Iris pigment epithelial cell (primary cell): ENCODE measurements at regions not wholly inside any gene's neighbourhood (a gene's known extent, or its start where the extent isn't known, plus 50 kb on each side); places are given as distances from the start of the nearest gene placed in this dataset.
A peak's percentile ranks its signal among the peaks of the same experiment; 100 is the strongest.

Source experiments
- DNase-seq: peaks from one replicate; pipeline ENCODE4 v3.0.0-alpha.2; 2011; ENCODE audit warnings: low read depth

DNA sequence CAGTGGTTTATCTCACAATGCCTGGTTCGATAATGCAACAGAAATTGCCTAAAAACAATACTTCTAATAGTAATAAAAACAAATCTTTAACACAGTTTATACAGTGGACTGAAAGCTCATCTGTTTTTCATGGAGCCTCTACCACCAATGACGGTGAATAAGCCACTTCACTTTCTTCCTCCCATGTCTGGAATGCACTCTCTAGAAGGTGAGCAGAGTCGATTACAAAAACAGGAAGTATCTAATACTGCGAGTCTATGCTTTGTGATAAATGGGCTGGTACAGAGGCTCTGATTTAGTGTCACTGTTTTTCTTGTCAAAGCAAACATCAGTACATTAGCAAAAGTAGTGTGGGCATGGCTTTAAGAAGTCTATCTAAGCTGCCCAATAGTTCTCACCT, 1348.6 kb upstream of the SLC10A2 start:
- DNase-seq: peak; percentile 3

- DNase-seq: no peak
Measured at GRCh38 chr13:104414181-104414580, 1348.0 kb upstream of the SLC10A2 start.

DNA sequence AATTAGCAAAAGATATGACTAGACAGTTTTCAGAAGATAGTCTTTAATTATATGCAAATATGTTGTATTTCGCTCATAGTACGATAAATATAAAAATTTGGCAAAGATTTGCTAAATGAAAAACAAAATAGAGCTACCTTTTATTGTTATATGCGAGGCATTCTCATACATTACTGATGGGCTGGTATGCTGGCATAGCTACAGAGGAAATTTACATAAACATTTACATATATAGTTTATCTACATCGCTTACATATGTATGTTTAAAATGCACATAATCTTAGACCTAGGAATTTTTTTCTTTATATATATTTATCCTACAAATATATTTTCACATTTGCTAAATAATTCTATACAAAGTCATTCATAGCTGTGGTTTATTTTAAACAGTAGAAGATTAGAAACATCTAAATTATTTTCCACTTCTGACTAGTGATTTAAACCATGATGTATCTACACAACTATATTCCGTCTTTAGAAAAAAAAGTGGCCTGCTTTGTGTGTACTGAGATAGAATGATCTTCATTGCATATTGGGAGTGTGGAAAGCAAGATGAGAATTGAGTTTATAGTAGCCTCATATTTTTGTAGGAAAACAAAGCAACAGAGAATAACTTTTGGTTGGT, 1345.0 kb upstream of the SLC10A2 start:
- DNase-seq: peak; percentile 8

DNA sequence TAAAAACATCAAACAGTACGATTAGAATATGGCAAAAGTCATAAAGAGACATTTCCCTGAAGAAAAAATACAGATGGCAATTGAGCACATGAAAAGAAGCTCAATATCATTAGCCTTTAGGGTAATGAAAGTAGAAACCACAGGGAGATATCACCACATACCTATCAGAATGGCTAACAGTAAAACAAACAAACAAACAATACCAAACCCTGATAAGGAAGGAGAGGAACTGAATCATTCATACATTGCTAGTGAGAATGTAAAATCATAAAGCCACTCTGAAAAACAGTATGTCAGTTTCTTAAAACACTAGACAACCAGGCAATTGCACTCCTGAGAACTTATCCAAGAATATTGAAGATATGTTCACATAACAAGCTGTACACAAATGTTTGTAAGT, 1342.5 kb upstream of the SLC10A2 start:
- peak; percentile 51 for DNase-seq

GRCh38 chr13:104404325-104404724, 1338.1 kb upstream of the SLC10A2 start:
- DNase-seq: no peak

DNA sequence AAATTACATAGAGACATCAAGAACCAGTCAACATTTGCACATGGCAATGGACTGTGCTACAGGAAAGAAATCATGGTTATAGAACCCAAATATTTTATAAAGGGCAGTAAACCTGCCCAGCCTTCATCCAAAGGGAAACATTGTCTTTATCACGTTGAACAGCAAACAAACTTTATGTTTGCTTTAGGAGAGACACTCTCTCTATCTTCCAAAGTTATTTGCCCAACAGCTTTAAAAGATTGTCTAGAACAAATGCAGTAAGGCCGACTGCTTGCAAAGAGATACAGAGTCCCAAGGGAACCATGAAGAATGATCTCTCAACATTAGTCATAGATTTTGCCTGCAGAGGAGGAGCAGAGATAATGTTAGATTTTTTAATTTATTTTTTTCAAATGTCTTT, 1323.5 kb upstream of the SLC10A2 start:
- no peak for DNase-seq

- no peak for DNase-seq
Measured at GRCh38 chr13:104387510-104387909, 1321.3 kb upstream of the SLC10A2 start.

GRCh38 chr13:104385404-104385803, 1319.2 kb upstream of the SLC10A2 start:
- DNase-seq: peak; percentile 84

DNA sequence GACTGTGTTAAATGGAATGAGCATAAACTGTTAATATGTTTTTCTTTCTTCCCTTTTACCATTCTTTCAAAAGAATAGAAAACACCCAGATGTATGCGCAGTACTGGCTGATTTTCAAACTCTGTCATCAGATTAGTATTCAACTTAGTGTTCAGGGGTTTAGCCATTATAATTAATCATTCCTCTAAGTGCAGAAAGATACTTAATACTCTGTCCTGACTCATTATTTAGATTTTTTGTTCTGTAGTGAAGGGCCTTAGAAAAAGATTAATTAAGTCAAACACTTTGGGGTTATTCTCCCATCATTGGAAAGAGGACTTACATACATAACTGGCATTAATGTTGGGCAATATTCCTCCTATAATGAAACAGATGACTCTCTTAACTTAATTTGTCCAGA, 1316.7 kb upstream of the SLC10A2 start:
- peak; percentile 31 for DNase-seq

DNA sequence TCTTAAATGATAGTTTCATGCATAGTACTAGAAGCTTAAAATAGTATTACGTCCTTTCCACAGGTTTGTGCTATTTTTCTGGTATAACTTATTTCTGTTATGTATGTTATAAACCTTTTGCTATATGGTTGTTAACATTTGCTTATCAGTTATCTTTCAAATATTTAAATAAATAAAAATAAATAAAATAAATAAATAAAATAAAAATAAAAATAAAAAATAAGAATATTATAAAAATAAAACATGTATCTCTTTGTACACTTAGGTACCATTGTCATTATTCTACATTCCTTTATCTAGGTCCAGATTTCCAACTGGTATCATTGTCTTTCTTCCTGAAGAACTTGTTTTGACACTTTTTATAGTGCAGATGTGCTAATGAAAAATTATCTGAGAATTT, 1310.4 kb upstream of the SLC10A2 start:
- no peak for DNase-seq

GRCh38 chr13:104375614-104376013, 1309.4 kb upstream of the SLC10A2 start:
- DNase-seq: no peak

- DNase-seq: peak; percentile 6
Measured at GRCh38 chr13:104372095-104372655, 1306.0 kb upstream of the SLC10A2 start.

DNA sequence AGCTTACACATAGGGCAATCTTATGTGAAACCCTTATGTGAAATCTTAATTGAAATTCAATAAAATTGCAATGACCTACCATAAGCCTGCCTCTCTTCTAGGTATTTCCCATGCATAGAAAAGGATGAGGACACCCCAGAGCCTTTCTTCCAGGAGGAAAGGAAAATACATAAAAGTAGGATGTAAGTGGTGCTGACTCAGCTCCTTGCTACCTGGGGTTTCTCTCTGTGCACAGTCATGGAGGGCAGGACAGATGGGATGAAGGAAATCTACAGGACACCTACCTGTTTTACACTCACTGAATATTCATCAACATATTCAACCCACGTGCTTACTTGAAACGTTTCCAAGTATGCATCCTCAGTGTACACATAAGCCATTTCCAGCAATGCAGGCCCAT, 1299.2 kb upstream of the SLC10A2 start:
- DNase-seq: no peak

DNA sequence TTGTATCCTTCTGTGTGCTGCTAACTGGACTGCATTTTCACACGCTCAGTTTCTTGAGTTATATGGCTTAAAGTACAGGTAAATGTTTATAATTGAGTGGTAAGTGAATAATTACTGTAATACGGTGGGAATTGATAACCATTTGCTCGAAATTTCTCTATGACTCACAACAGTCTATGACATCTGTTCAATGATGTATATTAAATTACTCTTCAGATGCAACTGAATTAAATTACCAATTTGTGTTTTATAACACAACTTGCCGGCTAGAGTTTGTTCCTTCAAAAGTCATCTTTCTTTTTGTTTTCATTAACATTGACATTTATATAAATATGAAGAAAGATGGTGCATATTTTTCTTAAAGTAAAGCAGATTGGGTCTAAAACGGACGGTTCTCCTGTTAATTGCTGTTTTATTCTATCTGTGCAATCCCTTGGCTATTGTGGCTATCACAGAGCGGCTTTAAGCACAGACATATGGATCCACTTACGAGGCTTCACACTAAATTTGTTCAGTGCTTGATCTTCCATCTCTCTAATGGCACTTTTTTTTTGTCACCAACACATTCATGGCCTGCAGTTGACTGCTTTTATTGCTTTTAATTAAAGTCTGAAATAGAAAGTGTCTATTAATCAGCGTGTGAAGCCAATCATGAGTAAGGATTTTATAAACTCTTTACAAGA, 1291.6 kb upstream of the SLC10A2 start:
- DNase-seq: no peak

- DNase-seq: peak; percentile 31
Measured at GRCh38 chr13:104357174-104357573, 1291.0 kb upstream of the SLC10A2 start.

DNA sequence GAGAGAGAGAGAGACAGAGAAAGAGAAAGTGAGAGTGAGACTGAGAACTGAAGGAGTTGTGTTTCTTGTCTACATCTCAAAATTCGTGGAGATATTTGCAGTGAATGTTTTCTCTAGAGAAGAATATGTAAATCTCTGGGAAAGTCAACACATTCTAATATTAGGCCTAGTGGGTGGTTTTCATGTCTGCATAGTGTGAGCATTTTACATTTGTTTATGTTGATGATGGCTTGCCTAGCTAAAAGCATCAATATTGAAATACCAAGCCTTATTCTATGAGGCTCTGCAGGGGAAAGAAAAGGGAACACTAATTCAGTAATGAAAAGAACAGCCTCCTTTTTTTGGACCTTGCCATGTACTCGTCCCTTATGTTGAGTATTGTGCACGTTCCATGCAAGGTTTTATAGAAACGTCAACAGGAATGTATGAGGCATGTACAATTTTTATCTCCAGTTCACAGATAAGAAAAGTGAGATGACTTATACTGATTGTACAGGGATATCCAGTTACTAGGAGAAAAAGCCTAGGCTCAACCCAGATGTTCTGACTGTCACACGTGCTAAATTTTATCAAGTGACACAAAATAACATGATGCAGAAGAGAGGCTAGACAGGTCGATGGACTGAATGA, 1288.9 kb upstream of the SLC10A2 start:
- DNase-seq: no peak

DNA sequence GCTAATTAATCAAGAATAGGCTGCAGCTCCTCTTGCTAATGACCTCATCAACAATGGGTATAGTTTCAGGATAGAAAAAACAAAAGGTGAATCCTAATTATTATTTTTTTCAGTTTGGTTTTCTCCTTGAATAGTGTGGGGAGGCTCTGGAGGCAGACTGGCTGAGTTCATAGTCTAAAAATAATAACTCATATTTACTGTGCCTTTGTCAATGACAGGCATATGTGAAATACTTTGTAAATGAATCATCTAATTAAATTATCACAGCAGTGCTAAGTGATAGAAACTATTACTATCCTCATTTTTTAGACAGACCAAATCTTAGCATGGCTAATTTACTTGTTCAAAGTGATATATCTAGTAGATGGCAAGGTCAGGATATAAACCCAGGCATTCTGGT, 1261.0 kb upstream of the SLC10A2 start:
- DNase-seq: no peak

GRCh38 chr13:104326523-104326922, 1260.3 kb upstream of the SLC10A2 start:
- no peak for DNase-seq

- no peak for DNase-seq
Measured at GRCh38 chr13:104321756-104322155, 1255.5 kb upstream of the SLC10A2 start.

DNA sequence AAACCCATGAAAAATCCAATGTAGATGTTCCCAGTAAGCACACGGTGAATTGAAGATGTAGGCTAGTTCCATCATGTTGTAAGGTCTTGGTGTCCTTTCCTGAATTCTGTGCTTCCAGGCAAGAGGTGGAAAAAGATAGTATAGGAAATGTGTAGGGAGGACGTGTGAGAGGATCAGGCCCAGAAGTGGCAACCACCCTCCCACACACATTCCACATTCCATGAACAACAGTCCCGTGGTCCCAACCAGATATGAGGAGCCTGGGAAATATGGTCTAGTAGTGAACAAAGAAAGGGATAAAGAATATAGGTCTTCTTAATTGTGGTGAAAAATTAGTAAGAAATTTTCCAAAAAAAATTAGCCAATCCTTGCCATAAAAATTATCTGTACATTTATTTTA, 1254.2 kb upstream of the SLC10A2 start:
- no peak for DNase-seq

- DNase-seq: peak; percentile 72
Measured at GRCh38 chr13:104318121-104318520, 1251.9 kb upstream of the SLC10A2 start.

- DNase-seq: peak; percentile 99
Measured at GRCh38 chr13:104315606-104316005, 1249.4 kb upstream of the SLC10A2 start.

GRCh38 chr13:104314926-104315535, 1248.8 kb upstream of the SLC10A2 start:
- DNase-seq: peak; percentile 53
